ENCODE measurements at regions not wholly inside any gene's neighbourhood (a gene's known extent, or its start where the extent isn't known, plus 50 kb on each side); places are given as distances from the start of the nearest gene placed in this dataset.
"Not testable (repeated sequence)": the region's sequence is repeated elsewhere in the genome, so short reads cannot be mapped to it uniquely, and the experiment has no call there.

- no peak for DNase-seq
Measured at GRCh38 chr1:5684791-5685190, 307.4 kb downstream of the NPHP4 start.

GRCh38 chr1:5683446-5683845 lies 308.8 kb downstream of the NPHP4 start:
- DNase-seq, result no peak

- DNase-seq, result no peak
Measured at GRCh38 chr1:5682626-5683225, 309.5 kb downstream of the NPHP4 start.

- DNase-seq, result no peak
Measured at GRCh38 chr1:5681654-5682053, 310.6 kb downstream of the NPHP4 start.

- DNase-seq, result no peak
Measured at GRCh38 chr1:5680600-5680999, 311.6 kb downstream of the NPHP4 start.

- DNase-seq, result no peak
Measured at GRCh38 chr1:5678759-5679158, 313.5 kb downstream of the NPHP4 start.

- not testable (repeated sequence) for DNase-seq
Measured at GRCh38 chr1:5672355-5672754, 319.9 kb downstream of the NPHP4 start.

GRCh38 chr1:5670590-5671350 lies 321.5 kb downstream of the NPHP4 start:
- no peak for DNase-seq

GRCh38 chr1:5667513-5668325 lies 324.5 kb downstream of the NPHP4 start:
- DNase-seq, result no peak

- DNase-seq, result no peak
Measured at GRCh38 chr1:5664906-5665875, 327.0 kb downstream of the NPHP4 start.

- DNase-seq, result no peak
Measured at GRCh38 chr1:5664081-5664768, 328.0 kb downstream of the NPHP4 start.

- no peak for DNase-seq
Measured at GRCh38 chr1:5662744-5663126, 329.5 kb downstream of the NPHP4 start.

GRCh38 chr1:5662086-5662743 lies 330.0 kb downstream of the NPHP4 start:
- no peak for DNase-seq

GRCh38 chr1:5661196-5662085 lies 330.8 kb downstream of the NPHP4 start:
- no peak for DNase-seq

GRCh38 chr1:5660141-5660935 lies 331.9 kb downstream of the NPHP4 start:
- DNase-seq, result no peak

GRCh38 chr1:5659606-5660005 lies 332.6 kb downstream of the NPHP4 start:
- no peak for DNase-seq

GRCh38 chr1:5658340-5659316 lies 333.6 kb downstream of the NPHP4 start:
- no peak for DNase-seq
